Thyroid gland (tissue), 4 donors: ENCODE measurements at regions not wholly inside any gene's neighbourhood (a gene's known extent, or its start where the extent isn't known, plus 50 kb on each side); places are given as distances from the start of the nearest gene placed in this dataset.
"Not testable (repeated sequence)": the region's sequence is repeated elsewhere in the genome, so short reads cannot be mapped to it uniquely, and the experiment has no call there.

ENCODE experiments used
- DNase-seq, 2 donors: peaks; one replicate each; pipeline ENCODE4 v3.0.0-alpha.2; 2019
- H3K27ac ChIP-seq, 3 donors: fragments of 200-600 bp; sonication (generic); 1 replicate in 2 of 3; 2 replicates in 1 of 3; pipeline ENCODE4 v1.5.1; 2016 to 2019; ENCODE audit warnings: mild to moderate bottlenecking in 1 of 3, moderate library complexity in 1 of 3
- H3K27me3 ChIP-seq: fragments of 200-600 bp; sonication (generic); one replicate; pipeline ENCODE4 v1.5.1; 2019
- H3K36me3 ChIP-seq, 2 donors: fragments of 200-600 bp; sonication (generic); one replicate each; pipeline ENCODE4 v1.5.1; 2016 to 2019
- H3K4me1 ChIP-seq, 2 donors: fragments of 200-600 bp; sonication (generic); one replicate each; pipeline ENCODE4 v1.5.1; 2017 to 2019
- H3K4me3 ChIP-seq, 3 donors: fragments of 200-600 bp; sonication (generic); replicated peaks in 1 of 3; 1 replicate in 2 of 3; 2 replicates in 1 of 3; pipeline ENCODE4 v1.5.1; 2016; ENCODE audit warnings: mild to moderate bottlenecking in 1 of 3
- H3K9me3 ChIP-seq: fragments of 200-600 bp; sonication (generic); one replicate; pipeline ENCODE4 v1.5.1; 2017
- POLR2A ChIP-seq, 2 donors: fragments of 450-650 bp; IDR thresholded peaks; one replicate each; pipeline ENCODE4 v1.6.1; 2017; ENCODE audit warnings: antibody characterized with exemption in 2 of 2, mild to moderate bottlenecking in 2 of 2, moderate library complexity in 1 of 2
- WGBS, 2 donors: methylation state at CpG; one replicate each; pipeline ENCODE4 v1.1.5; 2017; 5-methylcytosine and 5-hydroxymethylcytosine counted together
- intact Hi-C: fragments of 100-400 bp; cut with DNase I; formaldehyde crosslinking; loops from one replicate; pipeline ENCODE4 v1.15.1; 2023
- TF ChIP-seq, protein P1 (sequence below), 6 experiments: fragments of 200-600 bp in 3 of 6; fragments of 450-650 bp in 3 of 6; sonication (generic) in 3 of 6; IDR thresholded peaks; one replicate each; pipeline ENCODE4 v1.5.1; 2016 to 2019; ENCODE audit warnings: antibody characterized with exemption in 6 of 6, mild to moderate bottlenecking in 2 of 6, inconsistent platforms in 1 of 6, moderate library complexity in 1 of 6

- H3K4me1 ChIP-seq, H3K9me3 ChIP-seq, H3K36me3 ChIP-seq, H3K27ac ChIP-seq, DNase-seq, intact Hi-C loops, H3K27me3 ChIP-seq, H3K4me3 ChIP-seq: not testable (repeated sequence)
- WGBS, 2 donors, result 92 to 94% methylated on average over 4 of the region's 4 CpGs
These were observed 88.6 kb upstream of the NFIL3 start for GRCh38 chr9:91512235-91512634.

GRCh38 chr9:91503673-91504081 lies 80.0 kb upstream of the NFIL3 start:
- no peak overlapping the region for H3K27ac ChIP-seq
- H3K9me3 ChIP-seq, result no peaks in the 10 kb centered on the region
- no peak for DNase-seq
- H3K4me1 ChIP-seq, result no peaks in the 10 kb centered on the region
- no peaks in the 10 kb centered on the region for H3K27me3 ChIP-seq
- 83 to 92% methylated on average over 4 of the region's 4 CpGs for WGBS, 2 donors
- TF ChIP-seq POLR2A (IDR thresholded peaks at IDR 0.05), result no peak
- TF ChIP-seq, protein P1, sequence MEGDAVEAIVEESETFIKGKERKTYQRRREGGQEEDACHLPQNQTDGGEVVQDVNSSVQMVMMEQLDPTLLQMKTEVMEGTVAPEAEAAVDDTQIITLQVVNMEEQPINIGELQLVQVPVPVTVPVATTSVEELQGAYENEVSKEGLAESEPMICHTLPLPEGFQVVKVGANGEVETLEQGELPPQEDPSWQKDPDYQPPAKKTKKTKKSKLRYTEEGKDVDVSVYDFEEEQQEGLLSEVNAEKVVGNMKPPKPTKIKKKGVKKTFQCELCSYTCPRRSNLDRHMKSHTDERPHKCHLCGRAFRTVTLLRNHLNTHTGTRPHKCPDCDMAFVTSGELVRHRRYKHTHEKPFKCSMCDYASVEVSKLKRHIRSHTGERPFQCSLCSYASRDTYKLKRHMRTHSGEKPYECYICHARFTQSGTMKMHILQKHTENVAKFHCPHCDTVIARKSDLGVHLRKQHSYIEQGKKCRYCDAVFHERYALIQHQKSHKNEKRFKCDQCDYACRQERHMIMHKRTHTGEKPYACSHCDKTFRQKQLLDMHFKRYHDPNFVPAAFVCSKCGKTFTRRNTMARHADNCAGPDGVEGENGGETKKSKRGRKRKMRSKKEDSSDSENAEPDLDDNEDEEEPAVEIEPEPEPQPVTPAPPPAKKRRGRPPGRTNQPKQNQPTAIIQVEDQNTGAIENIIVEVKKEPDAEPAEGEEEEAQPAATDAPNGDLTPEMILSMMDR (IDR thresholded peaks at IDR 0.05), result no peak
- intact Hi-C loops, result no loop called here
- H3K4me3 ChIP-seq, result no peak overlapping the region
- no peaks in the 10 kb centered on the region for H3K36me3 ChIP-seq

DNA sequence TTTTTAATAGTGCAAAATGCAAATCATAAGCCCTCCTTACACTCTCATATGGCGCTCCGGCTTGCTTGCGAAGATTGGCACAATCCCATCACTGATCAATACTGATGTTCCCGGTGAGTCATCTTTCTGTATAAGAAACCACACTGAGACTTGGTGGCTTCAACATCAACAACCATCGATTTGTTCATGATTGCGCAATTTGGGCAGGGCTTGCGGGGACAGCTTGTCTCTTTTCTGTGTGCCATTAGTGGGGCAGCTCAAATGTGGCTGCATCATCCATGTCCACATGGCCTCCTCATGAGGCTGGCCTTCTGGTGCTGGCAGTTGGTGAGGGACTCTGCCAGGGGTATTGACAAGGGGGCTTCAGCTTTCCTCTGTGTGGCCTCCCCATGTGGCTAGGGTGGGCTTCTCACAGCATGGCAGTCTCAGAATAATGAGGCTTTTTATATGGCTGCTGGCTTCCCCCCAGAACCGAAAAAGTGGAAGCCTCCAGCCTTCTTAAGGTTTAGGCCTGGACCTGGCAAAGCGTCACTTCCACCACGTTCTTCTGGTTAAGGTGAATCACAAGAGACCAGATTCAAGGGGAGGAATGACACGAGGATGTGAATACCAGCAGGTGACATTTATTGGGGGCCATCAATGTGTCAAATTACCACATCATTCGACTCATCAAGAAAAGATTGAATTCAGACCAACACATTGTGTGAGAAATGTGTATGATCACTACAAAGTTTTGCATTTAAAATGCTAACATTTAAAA lies 79.5 kb upstream of the NFIL3 start:
- TF ChIP-seq, protein P1 (IDR thresholded peaks at IDR 0.05), result no peak
- TF ChIP-seq POLR2A (IDR thresholded peaks at IDR 0.05), result no peak
- 92 to 95% methylated on average over 12 of the region's 12 CpGs for WGBS, 2 donors
- H3K4me1 ChIP-seq, result no peaks in the 10 kb centered on the region
- no peaks in the 10 kb centered on the region for H3K27me3 ChIP-seq
- H3K36me3 ChIP-seq, result no peaks in the 10 kb centered on the region
- DNase-seq, result no peak
- no peak overlapping the region for H3K4me3 ChIP-seq
- intact Hi-C loops, result no loop called here
- H3K27ac ChIP-seq, result no peak overlapping the region
- no peaks in the 10 kb centered on the region for H3K9me3 ChIP-seq

DNA sequence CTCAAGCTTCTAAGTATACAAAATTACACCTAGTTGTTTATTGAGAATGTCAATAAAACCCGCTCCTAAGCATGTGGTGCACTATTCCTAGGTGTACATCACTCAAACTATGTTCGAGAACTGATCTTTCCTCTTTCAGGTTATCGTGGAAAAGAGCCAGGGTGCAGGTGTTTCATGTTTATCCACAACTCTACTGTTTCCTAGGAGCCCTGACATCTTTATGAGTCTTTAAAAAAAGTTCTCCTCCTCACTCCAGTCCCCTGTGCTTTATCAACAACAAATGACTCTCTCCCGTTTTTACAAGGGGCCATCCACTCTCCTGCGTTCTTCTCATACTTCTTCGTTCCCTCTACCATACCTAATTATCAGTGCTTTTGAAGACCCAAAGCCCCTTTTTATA lies 78.8 kb upstream of the NFIL3 start:
- Histone ChIP-seq H3K27me3 (no peaks in the 10 kb centered on the region), H3K36me3 (no peaks in the 10 kb centered on the region), H3K9me3 (no peaks in the 10 kb centered on the region), H3K27ac (no peak overlapping the region), H3K4me3 (no peak overlapping the region), H3K4me1 (no peaks in the 10 kb centered on the region)
- no peak for DNase-seq
- intact Hi-C loops, result no loop called here
- TF ChIP-seq, protein P1 (IDR thresholded peaks at IDR 0.05), result no peak
- TF ChIP-seq POLR2A (IDR thresholded peaks at IDR 0.05), result no peak
- 65 to 67% methylated on average over 6 of the region's 6 CpGs for WGBS, 2 donors

- 84 to 87% methylated on average over 9 of the region's 9 CpGs for WGBS, 2 donors
- TF ChIP-seq POLR2A (IDR thresholded peaks at IDR 0.05), result no peak
- TF ChIP-seq, protein P1 (IDR thresholded peaks at IDR 0.05), result no peak
- intact Hi-C loops, result no loop called here
- no peaks in the 10 kb centered on the region for H3K4me1 ChIP-seq
- H3K27ac ChIP-seq, result no peak overlapping the region
- no peak overlapping the region for H3K4me3 ChIP-seq
- no peaks in the 10 kb centered on the region for H3K27me3 ChIP-seq
- DNase-seq, result no peak
- H3K9me3 ChIP-seq, result no peaks in the 10 kb centered on the region
- H3K36me3 ChIP-seq, result no peaks in the 10 kb centered on the region
These were observed 76.9 kb upstream of the NFIL3 start for GRCh38 chr9:91500509-91501014.
